Astrocyte (in vitro differentiated cells and primary cell): ENCODE measurements at regions not wholly inside any gene's neighbourhood (a gene's known extent, or its start where the extent isn't known, plus 50 kb on each side); places are given as distances from the start of the nearest gene placed in this dataset.
A peak's percentile ranks its signal among the peaks of the same experiment; 100 is the strongest.

Experiments used
- DNase-seq: peaks from one replicate; pipeline ENCODE4 v3.0.0-alpha.2; 2010; ENCODE audit warnings: low read depth
- FAIRE-seq: peaks from 2 replicates; lab custom pipeline; 2011; peaks lifted over from hg19 to GRCh38; lab: Jason Lieb, UNC
- H2AFZ ChIP-seq: 2 replicates; pipeline ENCODE4 v1.6.0; 2012; ENCODE audit warnings: low read depth, low read length, inconsistent platforms
- H3K27ac ChIP-seq: 2 replicates; pipeline ENCODE4 v1.5.1; 2011; ENCODE audit warnings: low read depth, low read length, inconsistent platforms
- H3K27me3 ChIP-seq: 2 replicates; pipeline ENCODE4 v1.6.0; 2011; ENCODE audit warnings: low read length, inconsistent platforms; ENCODE audit not compliant: insufficient read depth
- H3K36me3 ChIP-seq: 2 replicates; pipeline ENCODE4 v1.5.1; 2011; ENCODE audit warnings: low read length, inconsistent platforms; ENCODE audit not compliant: insufficient read depth
- H3K4me1 ChIP-seq: 2 replicates; pipeline ENCODE4 v1.5.1; 2011; ENCODE audit warnings: low read length, inconsistent platforms; ENCODE audit not compliant: insufficient read depth
- H3K4me2 ChIP-seq: 2 replicates; pipeline ENCODE4 v1.6.0; 2012; ENCODE audit warnings: low read length, inconsistent platforms
- H3K4me3 ChIP-seq: 2 replicates; pipeline ENCODE4 v1.5.1; 2011; ENCODE audit warnings: low read depth, mild to moderate bottlenecking, low read length, inconsistent platforms; ENCODE audit not compliant: insufficient read depth
- H3K79me2 ChIP-seq: 2 replicates; pipeline ENCODE4 v1.6.0; 2012; ENCODE audit warnings: mild to moderate bottlenecking, low read length, inconsistent platforms; ENCODE audit not compliant: insufficient read depth
- H3K9ac ChIP-seq: 2 replicates; pipeline ENCODE4 v1.6.0; 2012; ENCODE audit warnings: mild to moderate bottlenecking, low read length, inconsistent platforms
- H3K9me3 ChIP-seq: 2 replicates; pipeline ENCODE4 v1.5.1; 2012; ENCODE audit warnings: low read depth, mild to moderate bottlenecking, low read length, inconsistent platforms; ENCODE audit not compliant: insufficient read depth
- H4K20me1 ChIP-seq: 2 replicates; pipeline ENCODE4 v1.6.0; 2012; ENCODE audit warnings: low read length, inconsistent platforms; ENCODE audit not compliant: insufficient read depth
- H3K27ac Mint-ChIP-seq: one replicate; pipeline ENCODE4 v1.8.0; 2021; ENCODE audit warnings: mild to moderate bottlenecking, mixed read lengths; ENCODE audit not compliant: unreplicated experiment
- H3K27me3 Mint-ChIP-seq: one replicate; pipeline ENCODE4 v1.8.0; 2021; ENCODE audit warnings: low read depth, mixed read lengths; ENCODE audit not compliant: unreplicated experiment
- H3K36me3 Mint-ChIP-seq: one replicate; pipeline ENCODE4 v1.8.0; 2021; ENCODE audit warnings: low read depth, mixed read lengths; ENCODE audit not compliant: unreplicated experiment
- H3K4me1 Mint-ChIP-seq: one replicate; pipeline ENCODE4 v1.8.0; 2021; ENCODE audit warnings: low read depth, mixed read lengths; ENCODE audit not compliant: unreplicated experiment
- H3K4me3 Mint-ChIP-seq: one replicate; pipeline ENCODE4 v1.8.0; 2021; ENCODE audit warnings: mild to moderate bottlenecking, moderate library complexity, mixed read lengths; ENCODE audit not compliant: unreplicated experiment
- H3K9me3 Mint-ChIP-seq: one replicate; pipeline ENCODE4 v1.8.0; 2021; ENCODE audit warnings: mild to moderate bottlenecking, mixed read lengths; ENCODE audit not compliant: unreplicated experiment
- EZH2 ChIP-seq: IDR thresholded peaks from 2 replicates; pipeline ENCODE4 v1.6.1; 2012; ENCODE audit warnings: mild to moderate bottlenecking, low read length, inconsistent platforms; ENCODE audit not compliant: insufficient read depth
- TF ChIP-seq, protein P1 (sequence below): IDR thresholded peaks from 2 replicates; pipeline ENCODE4 v1.5.1; 2011; ENCODE audit warnings: low read depth, mild to moderate bottlenecking, inconsistent platforms, low read length, moderate library complexity; ENCODE audit not compliant: insufficient read depth

DNA sequence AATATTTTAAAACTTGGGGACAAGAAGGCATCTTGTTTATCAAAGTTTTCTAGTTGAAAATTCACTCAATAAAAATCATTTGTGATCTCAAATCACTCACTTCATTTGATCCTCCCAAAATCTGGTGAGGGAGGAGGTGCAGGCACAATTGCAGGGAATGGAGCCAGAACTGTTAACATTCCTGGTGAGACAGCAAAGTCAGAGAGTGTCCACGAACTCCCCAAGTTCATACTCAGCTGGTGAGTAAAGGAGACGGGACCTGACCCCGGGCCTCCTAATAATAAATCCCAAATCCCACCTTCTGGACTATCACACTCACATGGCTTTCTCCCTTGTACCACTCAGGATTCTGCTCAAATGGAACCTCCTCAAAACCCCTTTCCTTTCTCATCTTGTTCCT is 252.3 kb upstream of the LRTM1 start:
- H3K4me2 ChIP-seq = no peak overlapping the region
- no peaks in the 10 kb centered on the region for H3K9me3 ChIP-seq
- peaks cover 2% of the 10 kb centered on the region for H3K4me1 Mint-ChIP-seq
- H3K36me3 Mint-ChIP-seq = no peaks in the 10 kb centered on the region
- no peaks in the 10 kb centered on the region for H3K36me3 ChIP-seq
- no peak overlapping the region for H3K4me3 Mint-ChIP-seq
- H3K27ac Mint-ChIP-seq = no peak overlapping the region
- no peaks in the 10 kb centered on the region for H3K27me3 ChIP-seq
- H3K27me3 Mint-ChIP-seq = no peaks in the 10 kb centered on the region
- no peaks in the 10 kb centered on the region for H3K4me1 ChIP-seq
- H3K79me2 ChIP-seq = no peaks in the 10 kb centered on the region
- H3K27ac ChIP-seq = no peak overlapping the region
- no peak for TF ChIP-seq EZH2
- TF ChIP-seq, protein P1, sequence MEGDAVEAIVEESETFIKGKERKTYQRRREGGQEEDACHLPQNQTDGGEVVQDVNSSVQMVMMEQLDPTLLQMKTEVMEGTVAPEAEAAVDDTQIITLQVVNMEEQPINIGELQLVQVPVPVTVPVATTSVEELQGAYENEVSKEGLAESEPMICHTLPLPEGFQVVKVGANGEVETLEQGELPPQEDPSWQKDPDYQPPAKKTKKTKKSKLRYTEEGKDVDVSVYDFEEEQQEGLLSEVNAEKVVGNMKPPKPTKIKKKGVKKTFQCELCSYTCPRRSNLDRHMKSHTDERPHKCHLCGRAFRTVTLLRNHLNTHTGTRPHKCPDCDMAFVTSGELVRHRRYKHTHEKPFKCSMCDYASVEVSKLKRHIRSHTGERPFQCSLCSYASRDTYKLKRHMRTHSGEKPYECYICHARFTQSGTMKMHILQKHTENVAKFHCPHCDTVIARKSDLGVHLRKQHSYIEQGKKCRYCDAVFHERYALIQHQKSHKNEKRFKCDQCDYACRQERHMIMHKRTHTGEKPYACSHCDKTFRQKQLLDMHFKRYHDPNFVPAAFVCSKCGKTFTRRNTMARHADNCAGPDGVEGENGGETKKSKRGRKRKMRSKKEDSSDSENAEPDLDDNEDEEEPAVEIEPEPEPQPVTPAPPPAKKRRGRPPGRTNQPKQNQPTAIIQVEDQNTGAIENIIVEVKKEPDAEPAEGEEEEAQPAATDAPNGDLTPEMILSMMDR = no peak
- no peaks in the 10 kb centered on the region for H4K20me1 ChIP-seq
- H3K4me3 ChIP-seq = no peak overlapping the region
- H3K9me3 Mint-ChIP-seq = no peaks in the 10 kb centered on the region
- DNase-seq (no peak), FAIRE-seq (no peak)
- no peak overlapping the region for H3K9ac ChIP-seq
- H2AFZ ChIP-seq = peak overlapping the region; percentile 14

DNA sequence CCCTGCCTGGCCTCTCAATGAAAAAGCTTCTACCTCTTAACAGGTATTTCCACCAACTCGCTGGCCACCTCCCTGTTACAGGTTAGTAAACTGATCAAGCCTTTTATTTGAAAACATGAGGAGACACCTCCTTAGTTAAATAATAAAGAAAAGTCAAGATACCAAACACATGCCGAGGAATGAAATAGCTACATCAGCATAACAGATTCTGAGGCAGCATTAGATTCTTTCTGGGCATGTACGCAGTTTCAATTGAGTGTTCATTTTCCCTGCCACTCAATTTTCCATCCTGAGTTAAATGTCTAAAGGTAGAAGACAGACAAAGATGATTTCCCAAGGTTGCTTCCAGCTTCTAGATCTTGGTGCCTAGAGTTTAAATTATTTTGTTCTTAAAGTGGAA is 250.5 kb upstream of the LRTM1 start:
- DNase-seq = no peak
- H3K4me3 ChIP-seq = no peak overlapping the region
- no peaks in the 10 kb centered on the region for H3K27me3 ChIP-seq
- Mint-ChIP-seq H3K4me1 (peaks cover 4% of the 10 kb centered on the region), H3K27me3 (no peaks in the 10 kb centered on the region), H3K9me3 (no peaks in the 10 kb centered on the region), H3K27ac (no peak overlapping the region), H3K36me3 (no peaks in the 10 kb centered on the region), H3K4me3 (no peak overlapping the region)
- FAIRE-seq = peak; percentile 17
- no peaks in the 10 kb centered on the region for H3K9me3 ChIP-seq
- no peaks in the 10 kb centered on the region for H3K36me3 ChIP-seq
- H4K20me1 ChIP-seq = no peaks in the 10 kb centered on the region
- no peak overlapping the region for H3K27ac ChIP-seq
- no peak overlapping the region for H3K9ac ChIP-seq
- H2AFZ ChIP-seq = no peak overlapping the region
- no peaks in the 10 kb centered on the region for H3K4me1 ChIP-seq
- H3K4me2 ChIP-seq = no peak overlapping the region
- TF ChIP-seq EZH2 = no peak
- TF ChIP-seq, protein P1 = no peak
- no peaks in the 10 kb centered on the region for H3K79me2 ChIP-seq

DNA sequence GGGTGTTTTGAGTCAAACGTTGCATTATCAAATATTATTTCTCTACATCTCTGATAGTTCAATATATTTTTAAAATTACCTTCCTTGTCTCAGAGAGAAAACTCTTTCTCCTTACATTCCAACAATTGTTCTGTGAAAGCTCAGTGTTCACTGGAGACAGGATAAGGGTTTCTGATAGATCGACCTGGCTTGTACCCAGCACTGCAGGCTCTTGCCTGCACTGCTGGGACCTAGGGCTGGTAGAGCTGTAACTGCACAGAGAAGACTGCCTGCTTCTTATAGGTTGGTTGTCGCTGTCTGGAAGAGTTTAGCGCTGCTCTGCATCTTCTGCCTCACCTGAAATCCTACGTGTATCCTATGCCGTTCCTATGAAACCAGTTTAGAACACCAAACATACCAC is 249.9 kb upstream of the LRTM1 start:
- Histone ChIP-seq H2AFZ (peak overlapping the region; percentile 2), H3K9ac (no peak overlapping the region), H3K4me2 (no peak overlapping the region), H3K36me3 (no peaks in the 10 kb centered on the region), H3K27ac (no peak overlapping the region), H3K4me1 (no peaks in the 10 kb centered on the region), H3K27me3 (no peaks in the 10 kb centered on the region), H3K4me3 (no peak overlapping the region), H3K9me3 (no peaks in the 10 kb centered on the region), H3K79me2 (no peaks in the 10 kb centered on the region), H4K20me1 (no peaks in the 10 kb centered on the region)
- H3K9me3 Mint-ChIP-seq = peaks cover 2% of the 10 kb centered on the region
- DNase-seq (no peak), FAIRE-seq (no peak)
- H3K27ac Mint-ChIP-seq = no peak overlapping the region
- no peak overlapping the region for H3K4me3 Mint-ChIP-seq
- no peak for TF ChIP-seq EZH2
- TF ChIP-seq, protein P1 = no peak
- no peaks in the 10 kb centered on the region for H3K27me3 Mint-ChIP-seq
- peaks cover 6% of the 10 kb centered on the region for H3K4me1 Mint-ChIP-seq
- H3K36me3 Mint-ChIP-seq = no peaks in the 10 kb centered on the region
